GDM1 (cell line): ENCODE measurements at regions not wholly inside any gene's neighbourhood (a gene's known extent, or its start where the extent isn't known, plus 50 kb on each side); places are given as distances from the start of the nearest gene placed in this dataset.
"Not testable (repeated sequence)": the region's sequence is repeated elsewhere in the genome, so short reads cannot be mapped to it uniquely, and the experiment has no call there.

Experiments used
- DNase-seq: peaks from one replicate; lab custom pipeline; 2025; lab: John Stamatoyannopoulos, UW

DNA sequence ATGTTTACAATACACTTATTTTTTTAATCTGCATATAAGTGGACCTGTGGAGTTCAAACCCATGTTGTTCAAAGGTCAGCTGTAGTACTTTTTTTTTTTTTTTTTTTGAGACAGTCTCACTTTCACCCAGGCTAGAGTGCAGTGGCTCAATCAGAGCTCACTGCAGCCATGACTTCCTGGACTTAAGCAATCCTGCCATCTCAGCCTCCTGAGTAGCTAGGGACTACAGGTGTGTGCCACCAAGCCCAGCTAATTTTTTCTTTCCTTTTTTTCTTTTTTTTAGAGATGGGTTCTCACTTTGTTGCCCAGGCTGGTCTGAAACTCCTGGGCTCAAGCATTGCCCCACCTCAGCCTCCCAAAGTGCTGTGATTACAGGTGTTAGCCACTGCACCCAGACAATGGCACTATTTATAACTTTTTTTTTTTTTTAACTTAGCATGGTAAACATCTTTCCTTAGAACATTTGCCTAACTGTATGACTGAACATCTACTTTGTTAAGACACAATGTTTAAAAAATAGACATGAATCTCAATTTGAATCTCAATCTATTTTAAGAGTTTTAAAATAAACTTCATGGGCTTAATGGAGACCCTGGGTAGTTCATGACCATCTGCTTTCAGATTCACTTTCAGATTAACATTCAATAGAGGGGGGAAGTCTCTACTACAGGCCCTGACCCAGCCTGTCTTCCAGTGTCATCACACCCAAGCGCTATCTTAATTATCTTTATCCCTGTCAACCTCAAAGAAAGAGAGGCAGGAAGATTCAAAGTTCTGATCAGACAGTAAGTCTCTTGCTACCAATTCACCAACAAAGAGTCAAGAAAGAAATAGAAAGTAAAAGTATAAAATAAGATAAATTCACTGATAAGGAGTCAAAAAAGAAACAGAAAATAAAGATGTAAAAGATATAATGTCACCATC, 97.7 kb upstream of the DOCK9 start:
- DNase-seq, result no peak

DNA sequence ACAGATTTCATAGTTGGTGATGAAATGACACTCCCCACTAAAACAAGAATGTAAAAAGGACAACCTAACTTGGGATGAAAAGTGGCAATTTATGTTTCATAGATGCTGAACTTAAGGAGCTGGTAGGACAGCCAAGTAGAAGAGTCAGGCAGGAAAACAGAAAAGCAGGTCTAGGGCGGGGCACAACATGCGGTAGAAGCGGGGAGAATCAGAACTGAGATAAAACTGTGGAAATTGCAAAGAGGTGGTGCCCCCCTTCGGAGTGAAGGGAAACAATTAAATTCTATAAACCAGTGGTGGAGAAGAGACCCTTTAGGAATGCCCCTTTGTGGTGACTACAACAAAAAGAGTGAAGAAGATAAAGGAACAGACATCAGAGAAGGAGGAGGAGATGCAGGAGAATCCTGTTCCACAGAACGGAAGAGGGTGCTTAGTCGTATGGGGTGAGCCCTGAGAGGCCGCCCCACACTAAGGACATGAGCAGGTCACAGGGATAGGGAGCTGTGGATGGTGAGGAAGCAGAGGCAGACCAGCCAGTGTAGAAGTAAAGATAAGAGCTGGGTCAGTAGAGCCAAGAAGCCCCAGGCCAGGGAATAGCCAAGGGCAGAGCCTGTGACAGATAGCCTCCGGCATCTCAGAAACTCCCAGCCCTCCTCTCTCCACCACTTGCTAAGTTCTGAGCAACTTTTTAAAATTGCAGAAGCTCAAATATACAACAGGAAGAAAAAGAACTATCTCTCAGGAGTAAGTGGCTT, 100.3 kb upstream of the DOCK9 start:
- no peak for DNase-seq

DNA sequence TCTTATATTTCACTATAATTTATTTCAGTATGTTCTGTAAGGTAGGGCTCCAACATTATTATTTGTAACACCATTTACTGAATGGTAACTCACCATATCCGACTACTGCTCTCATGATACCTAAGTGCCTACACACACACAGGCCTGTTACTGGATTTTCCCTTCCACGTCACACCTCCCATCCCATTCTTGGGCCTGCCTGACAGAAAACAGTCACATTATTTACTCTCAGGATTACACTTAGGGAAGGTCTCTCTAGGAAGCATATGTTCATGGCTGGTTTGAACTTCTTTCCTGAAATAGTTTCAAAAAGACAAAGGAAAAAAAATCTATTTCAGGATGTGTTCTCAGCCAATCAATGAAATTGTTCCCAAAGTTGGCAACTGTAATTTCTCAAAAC, 102.3 kb upstream of the DOCK9 start:
- DNase-seq, result no peak

DNA sequence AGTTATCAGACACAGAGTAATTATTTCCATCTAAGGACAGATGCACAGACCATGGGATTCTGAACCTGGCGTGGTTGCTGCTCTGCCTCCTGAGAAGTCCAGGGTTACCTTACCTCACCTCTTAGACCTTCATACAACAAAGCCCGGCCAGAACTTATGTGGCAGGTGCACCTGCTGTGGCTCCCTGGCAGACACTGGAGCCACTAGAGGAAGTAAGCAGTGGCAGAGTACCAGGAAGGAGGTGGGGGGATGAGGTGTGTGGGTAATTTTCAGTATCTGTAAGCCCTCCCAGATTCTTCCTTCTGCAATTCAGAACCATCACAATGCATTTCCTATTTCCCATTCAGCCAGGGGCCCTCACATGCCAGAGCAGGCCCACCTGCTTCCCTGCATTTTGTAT, 106.1 kb upstream of the DOCK9 start:
- DNase-seq, result no peak

DNA sequence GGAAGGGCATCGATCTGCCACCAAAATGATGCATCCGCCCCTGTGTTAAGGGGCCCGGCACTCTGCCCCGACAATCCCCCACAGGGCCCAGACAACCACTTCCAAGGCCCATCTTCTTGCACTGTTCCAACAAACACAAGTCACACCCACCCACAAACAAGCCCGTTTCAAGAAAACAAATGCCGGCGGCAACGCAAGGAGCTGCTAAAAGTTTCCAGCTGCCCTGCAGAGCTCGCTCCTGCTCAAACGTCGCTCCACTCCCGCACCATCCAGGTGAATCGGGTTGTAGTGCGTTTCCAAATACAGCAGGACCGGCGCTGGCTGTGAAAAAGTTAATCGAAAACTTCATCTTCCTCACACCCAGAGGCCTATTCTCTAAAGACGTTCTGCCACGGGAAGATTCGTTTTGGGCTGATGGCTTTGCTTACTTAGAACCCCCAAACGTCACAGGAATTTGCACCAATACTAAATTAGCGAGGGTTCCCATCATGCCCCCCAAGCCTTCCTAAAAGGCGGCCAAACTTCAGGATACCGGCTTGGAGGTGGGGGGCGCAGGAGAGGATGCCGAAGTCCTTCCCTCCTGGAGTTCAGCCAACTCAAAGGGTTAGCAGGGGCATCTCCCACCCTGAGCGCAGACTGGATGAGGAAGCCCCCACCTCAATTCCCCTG, 107.4 kb upstream of the DOCK9 start:
- DNase-seq, result no peak

DNA sequence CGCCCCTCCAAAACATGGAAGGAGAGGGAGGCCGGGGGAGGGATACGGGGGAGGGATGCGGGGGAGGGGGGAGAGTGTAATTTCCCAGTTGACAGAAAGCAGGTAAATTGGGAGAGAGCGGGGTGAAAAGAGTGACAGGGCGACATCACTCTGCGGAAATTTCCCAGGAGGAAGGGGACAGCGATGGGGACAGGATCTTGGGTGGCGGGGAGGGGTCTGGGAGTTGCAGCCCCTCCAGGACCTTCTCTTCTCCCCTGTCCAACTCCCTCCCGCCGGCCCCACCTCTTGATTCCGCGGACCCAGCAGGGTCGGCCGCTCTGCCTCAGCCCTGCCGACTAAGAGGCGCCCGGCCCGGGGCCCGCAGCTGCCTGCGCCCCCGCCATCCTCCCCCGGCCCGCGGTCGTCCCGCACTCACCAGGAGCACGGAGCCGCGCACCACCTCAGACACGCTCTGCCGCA, 108.0 kb upstream of the DOCK9 start:
- DNase-seq, result no peak

DNA sequence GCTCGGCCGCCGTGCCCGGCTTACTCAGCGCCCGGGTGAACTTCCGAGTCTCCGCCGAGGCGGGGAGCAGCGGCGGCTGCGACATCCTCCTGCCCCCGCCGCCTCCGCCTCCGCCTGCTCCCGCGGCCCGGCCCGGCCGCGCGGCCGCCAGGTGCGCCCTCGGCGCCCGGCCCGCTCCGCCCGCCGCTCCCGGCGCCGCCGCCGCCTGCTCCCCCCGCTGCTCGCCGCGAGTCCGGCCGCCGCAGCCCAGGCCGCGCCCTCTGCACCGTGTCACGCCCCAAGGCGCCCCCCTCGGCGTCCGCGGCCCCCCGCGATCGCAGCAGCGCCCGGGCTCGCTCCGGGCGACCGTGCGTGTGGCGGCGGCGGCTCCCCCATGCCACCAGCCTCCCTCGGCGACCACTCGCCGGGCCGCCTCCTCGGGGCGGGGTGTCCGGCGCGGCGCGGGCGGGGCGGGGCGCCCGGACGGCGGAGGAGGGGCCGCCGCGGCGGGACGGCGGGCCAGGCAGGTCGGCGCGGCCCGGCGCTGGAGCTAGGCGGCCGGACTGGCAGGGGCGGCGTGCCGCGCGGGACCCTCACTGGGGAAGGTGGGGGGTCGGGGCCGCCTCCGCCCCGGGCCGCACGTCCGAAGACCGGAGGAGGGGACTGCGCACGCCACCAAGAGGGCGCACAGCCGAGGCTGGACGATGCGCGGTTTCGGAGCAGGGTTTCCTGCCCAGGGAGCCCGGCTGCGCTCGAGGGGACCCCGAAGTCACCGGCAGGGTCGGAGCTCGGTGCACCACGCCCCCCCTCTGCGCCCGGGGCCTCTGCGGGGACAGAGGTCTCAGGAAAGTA, 108.6 kb upstream of the DOCK9 start:
- DNase-seq, result no peak

DNA sequence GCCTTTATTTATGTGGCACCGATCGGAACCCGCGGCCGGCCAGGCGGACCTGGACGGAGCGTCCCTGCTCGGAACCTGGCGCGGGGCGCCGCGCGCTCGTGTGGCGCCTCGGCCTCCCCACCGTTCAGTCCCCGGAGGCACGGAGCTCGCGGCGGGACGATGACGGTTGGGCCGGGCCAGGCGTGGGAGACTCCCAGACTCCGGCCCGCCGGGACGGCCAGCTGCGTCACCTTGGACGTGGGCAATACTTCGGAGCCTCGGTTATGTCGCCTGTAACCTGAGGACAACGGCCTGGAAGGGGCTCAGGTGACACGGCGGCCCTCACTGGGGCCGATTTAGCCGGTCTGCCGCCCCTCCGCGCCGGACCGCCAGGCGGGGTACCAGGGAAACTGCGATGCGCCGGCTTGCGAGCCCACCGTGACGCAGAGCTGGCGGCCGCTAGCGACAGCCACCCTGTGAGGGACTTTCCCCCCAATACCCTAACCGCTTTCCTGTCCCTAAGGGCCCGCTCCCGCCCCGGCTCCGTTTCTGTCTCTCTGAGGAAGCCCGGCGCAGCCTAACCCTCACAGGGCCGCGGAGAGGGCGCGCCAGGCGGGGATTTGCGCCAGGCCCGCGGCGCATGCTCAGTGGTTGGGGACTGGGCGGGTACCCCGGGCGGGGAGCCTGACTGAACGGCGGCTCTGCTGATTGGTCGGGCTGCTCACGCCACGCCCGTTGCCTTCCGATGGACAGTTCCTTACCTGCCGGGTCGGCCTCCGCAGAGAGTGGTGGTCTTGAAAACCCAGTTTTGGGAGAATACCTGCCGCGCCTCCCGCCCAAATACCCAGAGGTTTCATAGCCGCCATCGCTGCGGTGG, 109.5 kb upstream of the DOCK9 start:
- peak; percentile 77 for DNase-seq

DNA sequence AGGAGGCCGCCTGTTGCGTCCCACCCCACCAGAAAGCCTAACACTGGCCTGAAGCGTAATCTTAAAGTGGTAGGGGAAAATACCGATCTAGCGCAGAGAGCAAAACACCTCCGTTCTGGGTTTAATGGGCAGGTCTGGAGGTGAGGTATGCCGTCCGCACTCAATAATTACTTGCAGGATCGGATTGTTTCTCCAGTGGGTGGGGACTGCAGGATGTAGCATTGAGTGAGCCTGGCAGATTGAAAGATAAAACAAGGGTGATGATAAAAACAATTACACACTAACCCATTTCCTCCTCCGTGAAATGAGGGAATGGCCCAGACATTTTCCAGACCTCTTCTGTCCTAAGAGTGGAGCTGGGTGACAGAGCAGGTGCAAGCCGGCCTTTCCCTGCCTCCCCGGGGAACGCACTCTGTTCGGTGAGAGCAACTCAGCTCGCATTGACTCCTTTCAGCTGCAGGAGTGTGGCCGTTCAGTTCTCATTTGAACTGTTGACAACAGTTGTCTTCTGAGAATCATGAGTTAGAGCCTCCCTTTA, 110.2 kb upstream of the DOCK9 start:
- DNase-seq, result no peak

DNA sequence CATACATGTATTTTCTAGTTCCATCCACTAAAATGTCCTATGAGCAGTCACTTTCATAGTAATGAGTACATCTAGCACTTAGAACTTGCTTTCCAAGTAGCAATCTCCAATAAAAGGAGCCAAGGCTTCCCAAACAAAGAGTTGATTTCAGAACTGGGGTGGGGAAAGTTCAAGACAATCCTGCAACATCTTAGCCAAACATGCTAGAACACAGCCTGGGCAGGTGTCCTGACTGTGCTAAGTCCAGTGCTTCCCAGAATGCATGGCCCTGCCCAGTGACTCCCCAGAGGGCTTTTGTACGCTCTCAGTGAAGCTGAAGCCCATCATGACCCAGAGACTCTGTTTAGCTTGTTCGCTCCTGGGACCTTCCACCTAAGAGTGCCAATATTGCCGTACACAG, 106.7 kb upstream of the UBAC2 start:
- no peak for DNase-seq

DNA sequence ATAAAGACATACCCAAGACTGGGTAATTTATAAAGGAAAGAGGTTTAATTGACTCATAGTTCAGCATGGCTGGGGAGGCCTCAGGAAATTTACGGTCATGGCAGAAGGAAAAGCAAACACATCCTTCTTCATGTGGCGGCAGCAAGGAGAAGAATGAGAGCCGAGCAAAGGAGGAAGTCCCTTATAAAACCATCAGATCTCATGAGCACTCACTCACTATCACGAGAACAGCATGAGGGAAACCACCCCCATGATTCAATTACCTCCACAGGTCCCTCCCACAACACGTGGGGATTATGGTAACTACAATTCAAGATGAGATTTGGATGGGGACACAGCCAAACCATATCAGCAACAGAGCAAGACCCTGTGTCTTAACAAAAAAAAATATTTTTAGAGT, 98.8 kb upstream of the UBAC2 start:
- not testable (repeated sequence) for DNase-seq

DNA sequence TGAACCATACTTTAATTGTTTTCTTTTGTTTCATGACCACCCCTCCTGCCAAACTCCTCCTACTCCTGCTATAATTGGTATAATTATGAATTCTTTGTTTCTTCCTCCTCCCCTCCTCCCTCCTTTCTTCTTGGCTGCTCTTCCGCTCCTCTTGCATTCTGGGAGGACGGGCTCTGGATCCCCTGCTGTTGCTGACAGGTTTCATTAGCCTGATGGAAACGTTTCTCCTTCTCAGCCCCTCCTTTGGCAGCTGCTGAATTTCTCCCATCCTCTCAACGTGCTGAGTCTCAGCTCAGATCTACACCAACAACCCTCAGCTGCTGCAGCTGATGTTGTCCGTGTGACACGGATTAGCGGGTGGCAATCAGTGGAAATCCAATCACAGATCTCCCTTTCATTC, 97.1 kb upstream of the UBAC2 start:
- DNase-seq, result no peak

DNA sequence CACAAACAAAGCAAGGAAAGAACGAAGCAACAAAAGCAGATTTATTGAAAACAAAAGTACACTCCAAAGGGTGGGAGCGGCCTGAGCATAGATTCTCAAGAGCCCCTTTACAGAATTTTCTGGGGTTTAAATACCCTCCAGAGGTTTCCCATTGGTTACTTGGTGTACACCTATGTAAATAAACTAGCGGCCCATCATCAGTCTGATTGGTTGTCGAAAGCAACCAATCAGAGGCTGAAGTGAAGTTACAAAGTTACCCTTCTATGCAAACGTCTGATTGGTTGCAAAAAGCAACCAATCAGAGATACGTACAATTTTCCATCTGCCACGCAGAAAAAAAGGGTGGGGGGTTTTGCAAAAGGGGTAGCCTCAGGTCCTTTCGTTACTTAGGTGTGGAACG, 96.3 kb upstream of the UBAC2 start:
- no peak for DNase-seq

DNA sequence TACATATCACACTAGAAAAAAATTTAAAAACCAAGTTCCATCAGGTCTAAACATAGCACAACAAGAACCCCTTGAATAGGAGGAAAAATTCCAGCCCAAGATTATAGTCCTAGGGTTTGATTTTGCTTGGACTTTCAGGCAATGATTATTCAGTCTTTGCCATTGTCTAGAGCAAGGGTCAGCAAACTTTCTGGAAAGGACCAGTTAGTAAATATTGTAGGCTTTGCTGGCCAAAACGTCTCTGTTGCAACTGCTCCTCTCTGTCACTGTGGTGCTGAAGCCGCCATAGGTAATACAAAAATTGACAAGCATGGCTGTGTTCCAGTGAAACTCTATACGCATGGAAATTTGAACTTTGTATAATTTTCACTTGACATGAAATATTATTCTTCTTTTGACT, 95.5 kb upstream of the UBAC2 start:
- DNase-seq, result no peak

DNA sequence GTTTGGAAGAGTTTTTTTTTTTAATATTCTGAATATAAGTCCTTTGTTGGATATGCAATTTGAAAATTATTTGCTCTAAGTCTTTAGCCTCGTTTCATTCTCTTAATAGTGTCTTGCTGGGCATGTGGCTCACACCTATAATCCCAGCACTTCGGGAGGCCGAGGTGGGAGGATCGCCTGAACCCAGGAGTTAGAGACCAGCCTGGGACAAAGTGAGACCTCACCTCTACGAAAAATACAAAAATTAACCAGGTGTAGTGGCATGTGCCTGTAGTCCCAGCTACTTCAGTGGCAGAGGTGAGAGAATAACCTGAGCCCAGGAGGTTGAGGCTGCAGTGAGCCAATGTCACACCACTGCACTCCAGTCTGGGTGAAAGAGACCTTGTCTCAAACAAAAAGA, 87.3 kb upstream of the UBAC2 start:
- no peak for DNase-seq

DNA sequence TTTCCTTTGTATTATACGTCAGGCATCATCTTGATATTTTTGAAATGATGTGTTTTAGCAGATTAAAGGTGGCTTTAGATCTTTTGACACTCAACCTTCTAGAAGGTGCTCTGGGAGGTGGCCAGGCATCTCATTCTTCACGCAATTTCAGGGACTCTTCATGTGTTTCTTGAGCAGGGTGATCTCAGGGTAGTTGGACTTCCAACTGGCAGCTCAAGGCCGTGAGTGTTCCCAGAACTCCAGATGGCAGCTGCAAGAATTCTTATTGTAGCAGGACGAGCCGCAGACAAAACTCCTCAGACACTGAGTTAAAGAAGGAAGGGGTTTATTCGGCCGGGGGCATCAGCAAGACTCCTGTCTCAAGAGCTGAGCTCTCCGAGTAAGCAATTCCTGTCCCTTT, 82.5 kb upstream of the UBAC2 start:
- DNase-seq, result no peak

DNA sequence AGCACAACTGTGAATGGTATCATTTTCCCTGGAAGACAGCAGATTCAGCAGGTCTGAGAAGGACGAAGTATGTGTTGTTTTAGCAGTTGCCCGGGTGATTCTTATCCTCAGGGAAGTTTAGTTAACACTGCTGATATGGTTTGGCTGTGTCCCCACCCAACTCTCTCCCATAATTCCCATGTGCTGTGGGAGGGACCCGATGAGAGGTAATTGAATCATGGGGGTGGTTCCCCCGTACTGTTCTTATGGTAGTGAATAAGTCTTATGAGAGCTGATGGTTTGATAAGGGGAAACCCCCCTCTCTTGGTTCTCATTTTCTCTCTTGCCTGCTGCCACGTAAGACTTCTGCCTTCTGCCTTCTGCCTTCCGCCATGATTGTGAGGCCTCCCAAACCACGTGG, 81.0 kb upstream of the UBAC2 start:
- no peak for DNase-seq

DNA sequence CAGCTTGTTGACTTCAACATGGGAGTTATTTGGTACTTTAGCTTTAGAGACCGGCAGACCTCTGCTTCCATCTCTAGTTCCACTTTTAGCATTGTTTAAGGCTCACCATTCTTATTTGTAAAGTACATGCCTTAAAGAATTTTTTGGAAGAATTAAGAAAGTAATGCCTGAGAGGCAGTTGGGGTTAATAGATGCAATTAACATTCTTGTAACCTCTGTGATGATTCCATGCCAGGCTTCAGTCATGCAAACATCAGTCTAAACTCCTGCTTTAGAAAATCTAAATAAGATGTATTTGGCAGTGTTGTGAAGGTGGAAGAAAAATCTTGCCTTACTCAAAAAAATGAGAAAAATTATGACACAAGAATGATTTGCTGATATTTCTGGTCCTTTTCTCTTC, 79.9 kb upstream of the UBAC2 start:
- no peak for DNase-seq

DNA sequence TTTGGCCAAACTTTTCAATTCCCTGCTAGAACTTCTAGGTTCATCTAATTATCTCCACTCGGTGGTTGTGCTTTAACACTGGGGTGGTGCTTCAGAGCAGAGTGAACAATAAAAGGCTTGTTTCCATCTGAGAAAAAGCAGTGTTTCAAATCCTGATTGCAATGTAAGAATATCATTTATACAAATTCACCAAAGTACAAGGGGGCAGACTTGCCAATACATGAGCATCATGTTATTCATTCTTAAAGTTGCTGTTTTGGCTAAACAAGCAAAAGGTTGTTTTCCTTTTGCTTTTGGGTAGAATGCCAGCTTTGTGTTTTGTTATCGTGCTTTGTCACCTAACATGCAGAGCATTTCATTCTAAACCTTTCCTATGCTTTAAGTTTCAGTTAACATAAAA, 78.5 kb upstream of the UBAC2 start:
- no peak for DNase-seq
